Right kidney (tissue), 1 donor: ENCODE measurements at regions not wholly inside any gene's neighbourhood (a gene's known extent, or its start where the extent isn't known, plus 50 kb on each side); places are given as distances from the start of the nearest gene placed in this dataset.

Experiments used
- DNase-seq: peaks from one replicate; pipeline ENCODE4 v3.0.0-alpha.2; 2016

DNA sequence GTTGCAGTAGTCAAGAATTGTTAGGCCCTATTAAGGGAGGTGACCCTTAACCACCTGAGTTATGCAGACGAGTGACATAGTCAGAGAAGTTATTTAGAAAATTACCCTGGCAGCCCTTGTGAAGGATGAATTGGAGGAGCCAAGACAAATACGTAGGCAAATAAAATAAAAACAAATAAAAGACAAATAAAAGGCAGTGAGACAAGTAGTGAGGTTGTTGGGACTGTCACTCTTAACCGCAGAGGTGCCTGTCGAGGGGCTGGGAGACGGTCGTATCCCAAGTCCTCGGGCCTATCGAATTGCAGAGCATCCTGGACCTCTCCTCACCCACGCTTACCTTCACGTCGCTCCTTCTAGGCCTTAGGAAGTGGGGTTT is 58.0 kb upstream of the ZC4H2 start:
- no peak for DNase-seq
